ENCODE measurements at regions not wholly inside any gene's neighbourhood (a gene's known extent, or its start where the extent isn't known, plus 50 kb on each side); places are given as distances from the start of the nearest gene placed in this dataset.

DNA sequence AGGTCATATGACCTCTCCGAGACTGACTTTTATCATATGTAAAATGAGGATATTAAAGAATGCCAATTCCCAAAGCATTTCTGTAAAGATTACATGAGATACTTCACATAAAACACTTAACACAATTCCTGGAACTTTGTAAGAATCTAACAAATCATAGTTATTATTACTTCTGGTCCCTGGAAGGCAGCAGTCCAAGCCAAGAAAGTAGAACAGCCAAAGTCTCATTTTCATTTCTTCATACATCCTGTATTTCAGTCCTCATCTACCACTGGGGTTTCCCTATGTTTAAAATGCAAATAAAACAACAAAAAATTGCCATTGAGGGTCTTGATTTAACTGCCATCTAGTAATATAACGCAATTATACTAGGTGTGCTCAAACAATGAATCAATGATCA, 179.5 kb downstream of the MARCHF11 start (continued):
- TF ChIP-seq, protein P1, sequence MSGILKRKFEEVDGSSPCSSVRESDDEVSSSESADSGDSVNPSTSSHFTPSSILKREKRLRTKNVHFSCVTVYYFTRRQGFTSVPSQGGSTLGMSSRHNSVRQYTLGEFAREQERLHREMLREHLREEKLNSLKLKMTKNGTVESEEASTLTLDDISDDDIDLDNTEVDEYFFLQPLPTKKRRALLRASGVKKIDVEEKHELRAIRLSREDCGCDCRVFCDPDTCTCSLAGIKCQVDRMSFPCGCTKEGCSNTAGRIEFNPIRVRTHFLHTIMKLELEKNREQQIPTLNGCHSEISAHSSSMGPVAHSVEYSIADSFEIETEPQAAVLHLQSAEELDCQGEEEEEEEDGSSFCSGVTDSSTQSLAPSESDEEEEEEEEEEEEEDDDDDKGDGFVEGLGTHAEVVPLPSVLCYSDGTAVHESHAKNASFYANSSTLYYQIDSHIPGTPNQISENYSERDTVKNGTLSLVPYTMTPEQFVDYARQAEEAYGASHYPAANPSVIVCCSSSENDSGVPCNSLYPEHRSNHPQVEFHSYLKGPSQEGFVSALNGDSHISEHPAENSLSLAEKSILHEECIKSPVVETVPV (CRISPR knock-in tag; IDR thresholded peaks at IDR 0.05): no peak
- TF ChIP-seq ZFP30 (CRISPR knock-in tag; IDR thresholded peaks at IDR 0.05): no peak
- TF ChIP-seq ZC3H10 (CRISPR knock-in tag; IDR thresholded peaks at IDR 0.05): no peak
- no peak for TF ChIP-seq ZNF8 (CRISPR knock-in tag; IDR thresholded peaks at IDR 0.05)
- no peak for TF ChIP-seq PPARA (CRISPR knock-in tag; IDR thresholded peaks at IDR 0.05; ENCODE audit: borderline replicate concordance)
- no peak for TF ChIP-seq ZFP3 (CRISPR knock-in tag; IDR thresholded peaks at IDR 0.05)
- TF ChIP-seq POU6F1 (CRISPR knock-in tag; IDR thresholded peaks at IDR 0.05; ENCODE audit: borderline replicate concordance, low read depth): no peak
- no peak for TF ChIP-seq ZNF565 (CRISPR knock-in tag; conservative IDR thresholded peaks at IDR 0.05; ENCODE audit: low read depth)
- no peak for TF ChIP-seq RARB (CRISPR knock-in tag; IDR thresholded peaks at IDR 0.05)
- TF ChIP-seq ESRRG (CRISPR knock-in tag; IDR thresholded peaks at IDR 0.05): no peak

DNA sequence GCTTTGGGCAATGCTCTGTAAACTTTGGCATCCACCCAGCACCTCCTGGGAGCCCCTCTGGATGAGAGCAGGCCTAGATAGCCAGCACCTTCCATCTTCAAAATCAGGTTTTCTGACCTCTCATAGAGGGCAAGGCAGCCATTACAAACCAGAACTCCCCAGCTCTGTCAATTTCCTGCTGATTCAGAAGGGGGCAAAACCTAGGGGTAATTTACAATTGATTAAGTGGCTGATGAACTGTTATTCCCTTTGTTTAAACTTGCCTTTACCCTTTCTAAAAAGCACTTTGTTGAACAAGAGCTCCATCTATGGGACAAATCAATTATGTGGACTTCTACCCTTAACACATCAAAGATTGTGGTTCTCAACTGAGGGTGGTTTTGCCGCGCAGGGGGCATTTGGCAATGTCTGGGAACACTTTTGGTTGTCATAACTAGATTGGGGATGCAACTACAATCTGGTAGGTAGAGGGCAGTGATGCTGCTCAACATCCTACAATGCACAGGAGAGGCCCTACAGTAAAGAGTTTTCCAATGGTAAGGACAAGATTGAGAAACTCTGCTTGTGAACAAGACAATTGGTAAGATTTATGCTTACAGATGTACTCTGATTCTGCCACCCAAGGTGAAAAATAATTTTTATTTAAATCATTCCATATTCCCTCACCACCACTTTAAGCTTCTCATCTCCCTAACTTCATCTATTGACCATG, 184.1 kb downstream of the MARCHF11 start:
- TF ChIP-seq PPARA (CRISPR knock-in tag; IDR thresholded peaks at IDR 0.05; ENCODE audit: borderline replicate concordance): no peak
- no peak for TF ChIP-seq SNAI2 (CRISPR knock-in tag; IDR thresholded peaks at IDR 0.05)
- TF ChIP-seq BACH2 (CRISPR knock-in tag; IDR thresholded peaks at IDR 0.05; ENCODE audit: borderline replicate concordance): no peak
- no peak for TF ChIP-seq CSDC2 (CRISPR knock-in tag; IDR thresholded peaks at IDR 0.05)
- TF ChIP-seq POU6F1 (CRISPR knock-in tag; IDR thresholded peaks at IDR 0.05; ENCODE audit: borderline replicate concordance, low read depth): no peak
- no peak for TF ChIP-seq ESRRG (CRISPR knock-in tag; IDR thresholded peaks at IDR 0.05)
- TF ChIP-seq OSR1 (CRISPR knock-in tag; IDR thresholded peaks at IDR 0.05): no peak
- TF ChIP-seq ZNF8 (CRISPR knock-in tag; IDR thresholded peaks at IDR 0.05): no peak
- no peak for TF ChIP-seq ISL1 (CRISPR knock-in tag; IDR thresholded peaks at IDR 0.05)
- TF ChIP-seq, protein P2, sequence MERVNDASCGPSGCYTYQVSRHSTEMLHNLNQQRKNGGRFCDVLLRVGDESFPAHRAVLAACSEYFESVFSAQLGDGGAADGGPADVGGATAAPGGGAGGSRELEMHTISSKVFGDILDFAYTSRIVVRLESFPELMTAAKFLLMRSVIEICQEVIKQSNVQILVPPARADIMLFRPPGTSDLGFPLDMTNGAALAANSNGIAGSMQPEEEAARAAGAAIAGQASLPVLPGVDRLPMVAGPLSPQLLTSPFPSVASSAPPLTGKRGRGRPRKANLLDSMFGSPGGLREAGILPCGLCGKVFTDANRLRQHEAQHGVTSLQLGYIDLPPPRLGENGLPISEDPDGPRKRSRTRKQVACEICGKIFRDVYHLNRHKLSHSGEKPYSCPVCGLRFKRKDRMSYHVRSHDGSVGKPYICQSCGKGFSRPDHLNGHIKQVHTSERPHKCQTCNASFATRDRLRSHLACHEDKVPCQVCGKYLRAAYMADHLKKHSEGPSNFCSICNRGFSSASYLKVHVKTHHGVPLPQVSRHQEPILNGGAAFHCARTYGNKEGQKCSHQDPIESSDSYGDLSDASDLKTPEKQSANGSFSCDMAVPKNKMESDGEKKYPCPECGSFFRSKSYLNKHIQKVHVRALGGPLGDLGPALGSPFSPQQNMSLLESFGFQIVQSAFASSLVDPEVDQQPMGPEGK (CRISPR knock-in tag; IDR thresholded peaks at IDR 0.05; ENCODE audit: borderline replicate concordance): no peak
- no peak for TF ChIP-seq ZC3H10 (CRISPR knock-in tag; IDR thresholded peaks at IDR 0.05)
- TF ChIP-seq ARNTL (CRISPR knock-in tag; IDR thresholded peaks at IDR 0.05; ENCODE audit: borderline replicate concordance, low read depth): no peak
- no peak for TF ChIP-seq GLIS3 (CRISPR knock-in tag; IDR thresholded peaks at IDR 0.05)
- TF ChIP-seq ZNF565 (CRISPR knock-in tag; conservative IDR thresholded peaks at IDR 0.05; ENCODE audit: low read depth): no peak
- TF ChIP-seq ZFP30 (CRISPR knock-in tag; IDR thresholded peaks at IDR 0.05): no peak
- no peak for TF ChIP-seq ZFP3 (CRISPR knock-in tag; IDR thresholded peaks at IDR 0.05)
- TF ChIP-seq, protein P1 (CRISPR knock-in tag; IDR thresholded peaks at IDR 0.05): no peak
- no peak for TF ChIP-seq TOX (CRISPR knock-in tag; IDR thresholded peaks at IDR 0.05; ENCODE audit: borderline replicate concordance)
- ATAC-seq: peak; percentile 88

- TF ChIP-seq CSDC2 (CRISPR knock-in tag; IDR thresholded peaks at IDR 0.05) (no peak), SNAI2 (CRISPR knock-in tag; IDR thresholded peaks at IDR 0.05) (no peak), POU6F1 (CRISPR knock-in tag; IDR thresholded peaks at IDR 0.05; ENCODE audit: borderline replicate concordance, low read depth) (no peak), TCF4 (CRISPR knock-in tag; IDR thresholded peaks at IDR 0.05; ENCODE audit: borderline replicate concordance) (no peak)
- peak; percentile 76 for ATAC-seq
Observed at GRCh38 chr5:15993919-15994318, 185.7 kb downstream of the MARCHF11 start.

All from SK-N-SH treated with all-trans-retinoic acid at 6 μM for 48 hours (cell line).